ENCODE measurements at regions not wholly inside any gene's neighbourhood (a gene's known extent, or its start where the extent isn't known, plus 50 kb on each side); places are given as distances from the start of the nearest gene placed in this dataset.

- Histone ChIP-seq H3K9me3 (no peaks in the 10 kb centered on the region), H3K27ac (no peak overlapping the region), H3K4me3 (no peak overlapping the region), H3K4me1 (no peaks in the 10 kb centered on the region), H3K36me3 (no peaks in the 10 kb centered on the region), H3K27me3 (peaks cover 0 to 14% (median 9%) of the 10 kb centered on the region in 7 donors)
- no peak for DNase-seq
- intact Hi-C loops (cut with DNase I): loop anchor here in 2 of 10 donors (5.0 kb wide), 1 partner anchor 313 kb away; no protein-coding TSS in a partner anchor
- 80 to 84% methylated on average over 5 of the region's 5 CpGs for WGBS, 2 donors
- no peak for TF ChIP-seq CTCF (IDR thresholded peaks at IDR 0.05)
- no peak for ATAC-seq
Measured at GRCh38 chr10:120735315-120735714, 115.8 kb upstream of the WDR11 start.

- ATAC-seq: no peak
- 56% methylated on average over 5 of the region's 5 CpGs for WGBS, 2 donors
- Histone ChIP-seq H3K4me3 (no peak overlapping the region), H3K36me3 (no peaks in the 10 kb centered on the region), H3K4me1 (no peaks in the 10 kb centered on the region), H3K9me3 (no peaks in the 10 kb centered on the region), H3K27me3 (peaks cover 0 to 20% (median 13%) of the 10 kb centered on the region in 7 donors), H3K27ac (no peak overlapping the region)
- peak; percentile 22 to 69 (median 54) for TF ChIP-seq CTCF (IDR thresholded peaks at IDR 0.05)
- DNase-seq: no peak
- intact Hi-C loops (cut with DNase I): loop anchor here in 2 of 10 donors (5.0 kb wide), 1 partner anchor 314 kb away; no protein-coding TSS in a partner anchor
Measured at GRCh38 chr10:120735773-120736371, 115.3 kb upstream of the WDR11 start.

- Histone ChIP-seq H3K9me3 (no peaks in the 10 kb centered on the region), H3K4me3 (no peak overlapping the region), H3K36me3 (no peaks in the 10 kb centered on the region), H3K27me3 (peaks cover 0 to 23% (median 14%) of the 10 kb centered on the region in 7 donors), H3K4me1 (no peaks in the 10 kb centered on the region), H3K27ac (no peak overlapping the region)
- intact Hi-C loops (cut with DNase I): loop anchor here in 2 of 10 donors (5.0 kb wide), 1 partner anchor 314 kb away; no protein-coding TSS in a partner anchor
- WGBS, 2 donors: 58 to 66% methylated on average over 4 of the region's 4 CpGs
- TF ChIP-seq CTCF (IDR thresholded peaks at IDR 0.05): no peak
- no peak for DNase-seq
- ATAC-seq: no peak
Measured at GRCh38 chr10:120736377-120736776, 114.8 kb upstream of the WDR11 start.

DNA sequence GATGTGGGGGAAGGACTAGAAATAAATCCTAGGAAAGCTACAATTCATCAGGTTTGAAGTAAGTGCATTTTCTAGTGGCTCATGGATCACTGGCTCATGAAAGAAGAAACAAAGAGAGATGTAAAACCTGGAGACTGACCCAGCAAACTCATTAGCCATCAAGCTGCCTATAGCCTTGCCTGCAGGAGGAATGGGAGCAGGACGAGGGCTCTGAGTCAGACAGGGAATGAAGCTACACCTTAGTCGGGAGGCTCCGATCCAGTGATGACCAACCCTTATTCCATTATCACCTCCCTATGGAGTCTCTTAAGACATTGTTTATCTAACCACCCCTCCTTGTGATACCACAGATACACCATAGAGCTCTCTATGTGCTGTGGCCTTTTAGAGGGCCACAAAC, 112.5 kb upstream of the WDR11 start:
- DNase-seq: no peak
- WGBS, 2 donors: 14 to 32% methylated on average over 3 of the region's 3 CpGs
- no peak for ATAC-seq
- Histone ChIP-seq H3K4me3 (no peak overlapping the region), H3K27ac (no peak overlapping the region), H3K9me3 (no peaks in the 10 kb centered on the region), H3K27me3 (peaks cover 0 to 32% (median 14%) of the 10 kb centered on the region in 7 donors), H3K4me1 (no peaks in the 10 kb centered on the region), H3K36me3 (no peaks in the 10 kb centered on the region)
- TF ChIP-seq CTCF (IDR thresholded peaks at IDR 0.05): no peak
- intact Hi-C loops (cut with DNase I): loop anchor here in 2 of 10 donors (5.0 kb wide), 1 partner anchor 316 kb away; no protein-coding TSS in a partner anchor

All from heart right ventricle (tissue), 16 donors.